ENCODE measurements at regions not wholly inside any gene's neighbourhood (a gene's known extent, or its start where the extent isn't known, plus 50 kb on each side); places are given as distances from the start of the nearest gene placed in this dataset.

- TF ChIP-seq CTCF (IDR thresholded peaks at IDR 0.05 in 4 of 5, conservative IDR thresholded peaks at IDR 0.05 in 1 of 5): no peak
- no peak for TF ChIP-seq POLR2A (IDR thresholded peaks at IDR 0.05)
These were observed 442.6 kb upstream of the MYT1L start for GRCh38 chr2:2773692-2774091.

All from gastrocnemius medialis (tissue), 4 donors.